ENCODE measurements at regions not wholly inside any gene's neighbourhood (a gene's known extent, or its start where the extent isn't known, plus 50 kb on each side); places are given as distances from the start of the nearest gene placed in this dataset.

- TF ChIP-seq RNF2 (conservative IDR thresholded peaks at IDR 0.05; ENCODE audit: low read depth): no peak
- TF ChIP-seq EP300 (IDR thresholded peaks at IDR 0.05; ENCODE audit: low read depth in 2 of 2, low read length in 2 of 2): no peak
- no peak for TF ChIP-seq EP300 (CRISPR knock-in tag; IDR thresholded peaks at IDR 0.05; ENCODE audit: borderline replicate concordance)
- TF ChIP-seq RFX5 (IDR thresholded peaks at IDR 0.05; ENCODE audit: low read depth, low read length): no peak
- no peak for TF ChIP-seq ZNF318 (CRISPR knock-in tag; IDR thresholded peaks at IDR 0.05)
- no peak for TF ChIP-seq ZNF282 (IDR thresholded peaks at IDR 0.05; ENCODE audit: partially characterized antibody)
These were observed 156.7 kb downstream of the TENT5D start for GRCh38 chrX:80576806-80577533.
